Body of pancreas (tissue), 4 donors: ENCODE measurements at regions not wholly inside any gene's neighbourhood (a gene's known extent, or its start where the extent isn't known, plus 50 kb on each side); places are given as distances from the start of the nearest gene placed in this dataset.

ENCODE experiments used
- POLR2A ChIP-seq, 3 donors: fragments of 450-650 bp; IDR thresholded peaks; one replicate each; pipeline ENCODE4 v1.6.1; 2016; ENCODE audit warnings: antibody characterized with exemption in 3 of 3, mild to moderate bottlenecking in 2 of 3
- TF ChIP-seq, protein P1 (sequence below), 7 experiments: fragments of 450-650 bp in 4 of 7; fragments of 200-600 bp in 3 of 7; sonication (generic) in 3 of 7; IDR thresholded peaks; one replicate each; pipeline ENCODE4 v1.5.1; 2016 to 2019; ENCODE audit warnings: antibody characterized with exemption in 7 of 7

DNA sequence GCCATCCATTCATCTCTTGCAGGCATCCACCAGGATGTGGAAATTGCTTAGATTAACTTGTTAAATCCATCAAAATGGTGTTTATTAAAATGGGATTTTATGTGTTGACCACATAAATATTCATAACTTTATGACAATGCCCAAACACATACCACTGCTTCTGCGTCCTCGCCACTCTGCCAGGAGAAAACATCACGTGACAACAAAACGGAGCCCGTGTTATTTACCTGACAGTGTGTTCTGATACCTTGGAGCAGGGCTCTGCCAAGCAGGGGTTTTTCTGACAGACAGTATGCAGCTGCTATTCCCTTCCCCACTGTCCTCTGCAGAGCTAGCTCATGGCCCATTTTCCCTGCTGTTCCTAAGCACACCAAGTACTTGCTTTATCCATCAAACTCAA is 279.5 kb upstream of the CHD6 start:
- TF ChIP-seq, protein P1, sequence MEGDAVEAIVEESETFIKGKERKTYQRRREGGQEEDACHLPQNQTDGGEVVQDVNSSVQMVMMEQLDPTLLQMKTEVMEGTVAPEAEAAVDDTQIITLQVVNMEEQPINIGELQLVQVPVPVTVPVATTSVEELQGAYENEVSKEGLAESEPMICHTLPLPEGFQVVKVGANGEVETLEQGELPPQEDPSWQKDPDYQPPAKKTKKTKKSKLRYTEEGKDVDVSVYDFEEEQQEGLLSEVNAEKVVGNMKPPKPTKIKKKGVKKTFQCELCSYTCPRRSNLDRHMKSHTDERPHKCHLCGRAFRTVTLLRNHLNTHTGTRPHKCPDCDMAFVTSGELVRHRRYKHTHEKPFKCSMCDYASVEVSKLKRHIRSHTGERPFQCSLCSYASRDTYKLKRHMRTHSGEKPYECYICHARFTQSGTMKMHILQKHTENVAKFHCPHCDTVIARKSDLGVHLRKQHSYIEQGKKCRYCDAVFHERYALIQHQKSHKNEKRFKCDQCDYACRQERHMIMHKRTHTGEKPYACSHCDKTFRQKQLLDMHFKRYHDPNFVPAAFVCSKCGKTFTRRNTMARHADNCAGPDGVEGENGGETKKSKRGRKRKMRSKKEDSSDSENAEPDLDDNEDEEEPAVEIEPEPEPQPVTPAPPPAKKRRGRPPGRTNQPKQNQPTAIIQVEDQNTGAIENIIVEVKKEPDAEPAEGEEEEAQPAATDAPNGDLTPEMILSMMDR (IDR thresholded peaks at IDR 0.05) = no peak
- no peak for TF ChIP-seq POLR2A (IDR thresholded peaks at IDR 0.05)
